ENCODE measurements at regions not wholly inside any gene's neighbourhood (a gene's known extent, or its start where the extent isn't known, plus 50 kb on each side); places are given as distances from the start of the nearest gene placed in this dataset.

DNA sequence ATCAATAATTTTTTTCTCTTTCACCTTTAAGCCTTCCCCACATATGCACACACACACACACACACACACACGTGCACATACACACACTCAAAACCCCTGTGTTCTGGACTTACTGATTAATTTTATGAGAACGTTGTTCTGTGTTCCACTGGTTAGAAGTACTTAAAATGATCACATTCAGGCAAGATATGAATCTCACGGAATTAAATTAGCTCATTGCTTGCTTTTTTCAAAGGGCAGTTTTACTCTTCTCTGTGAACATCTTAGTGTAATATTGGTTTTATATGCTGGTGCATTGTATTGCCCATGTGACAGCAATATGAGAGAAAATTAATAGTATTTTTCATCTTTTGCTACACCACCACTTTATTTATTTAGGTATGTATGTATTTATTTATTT is 377.3 kb upstream of the RBFOX1 start:
- Histone ChIP-seq H3K4me1 (no peaks in the 10 kb centered on the region), H3K36me3 (no peaks in the 10 kb centered on the region), H3K9me3 (no peaks in the 10 kb centered on the region), H3K4me3 (no peak overlapping the region), H3K27me3 (no peaks in the 10 kb centered on the region), H3K27ac (no peak overlapping the region)
- intact Hi-C loops (cut with DNase I; ENCODE audit: low total_unique reads), result no loop called here
- ATAC-seq, result no peak
- in situ Hi-C loops (cut with MboI; ENCODE audit: low sequenced_read_pairs in 4 of 4), result no loop called here
- no peak for TF ChIP-seq POLR2A (IDR thresholded peaks at IDR 0.05)
- TF ChIP-seq, protein P1, sequence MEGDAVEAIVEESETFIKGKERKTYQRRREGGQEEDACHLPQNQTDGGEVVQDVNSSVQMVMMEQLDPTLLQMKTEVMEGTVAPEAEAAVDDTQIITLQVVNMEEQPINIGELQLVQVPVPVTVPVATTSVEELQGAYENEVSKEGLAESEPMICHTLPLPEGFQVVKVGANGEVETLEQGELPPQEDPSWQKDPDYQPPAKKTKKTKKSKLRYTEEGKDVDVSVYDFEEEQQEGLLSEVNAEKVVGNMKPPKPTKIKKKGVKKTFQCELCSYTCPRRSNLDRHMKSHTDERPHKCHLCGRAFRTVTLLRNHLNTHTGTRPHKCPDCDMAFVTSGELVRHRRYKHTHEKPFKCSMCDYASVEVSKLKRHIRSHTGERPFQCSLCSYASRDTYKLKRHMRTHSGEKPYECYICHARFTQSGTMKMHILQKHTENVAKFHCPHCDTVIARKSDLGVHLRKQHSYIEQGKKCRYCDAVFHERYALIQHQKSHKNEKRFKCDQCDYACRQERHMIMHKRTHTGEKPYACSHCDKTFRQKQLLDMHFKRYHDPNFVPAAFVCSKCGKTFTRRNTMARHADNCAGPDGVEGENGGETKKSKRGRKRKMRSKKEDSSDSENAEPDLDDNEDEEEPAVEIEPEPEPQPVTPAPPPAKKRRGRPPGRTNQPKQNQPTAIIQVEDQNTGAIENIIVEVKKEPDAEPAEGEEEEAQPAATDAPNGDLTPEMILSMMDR (IDR thresholded peaks at IDR 0.05 in 4 of 5, conservative IDR thresholded peaks at IDR 0.05 in 1 of 5), result no peak
- DNase-seq, result no peak

DNA sequence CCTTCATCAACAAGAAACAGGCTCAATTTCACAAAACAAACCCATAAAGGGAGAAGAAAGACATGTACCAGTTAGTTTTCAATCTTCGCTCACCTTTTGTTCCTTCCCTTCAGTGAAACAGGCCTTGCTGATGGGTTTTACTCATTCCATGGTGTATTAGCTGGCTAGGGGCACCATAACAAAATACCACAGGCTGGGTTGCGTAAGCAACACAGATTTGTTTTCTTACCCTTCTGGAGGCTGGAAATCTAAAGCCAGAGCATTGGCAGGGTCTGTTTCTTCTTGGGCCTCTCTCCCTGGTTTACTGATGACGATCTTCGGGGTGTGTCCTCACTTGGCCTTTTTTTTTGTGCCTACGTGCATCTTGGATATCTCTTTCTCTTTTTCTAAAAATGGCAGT is 383.4 kb upstream of the RBFOX1 start:
- H3K36me3 ChIP-seq, result no peaks in the 10 kb centered on the region
- no peaks in the 10 kb centered on the region for H3K4me1 ChIP-seq
- no peak overlapping the region for H3K4me3 ChIP-seq
- in situ Hi-C loops (cut with MboI; ENCODE audit: low sequenced_read_pairs in 4 of 4) (no loop called here), intact Hi-C loops (cut with DNase I; ENCODE audit: low total_unique reads) (no loop called here)
- no peaks in the 10 kb centered on the region for H3K27me3 ChIP-seq
- DNase-seq, result no peak
- no peak overlapping the region for H3K27ac ChIP-seq
- no peaks in the 10 kb centered on the region for H3K9me3 ChIP-seq
- no peak for TF ChIP-seq POLR2A (IDR thresholded peaks at IDR 0.05)
- TF ChIP-seq, protein P1 (IDR thresholded peaks at IDR 0.05 in 4 of 5, conservative IDR thresholded peaks at IDR 0.05 in 1 of 5), result no peak
- ATAC-seq, result no peak

DNA sequence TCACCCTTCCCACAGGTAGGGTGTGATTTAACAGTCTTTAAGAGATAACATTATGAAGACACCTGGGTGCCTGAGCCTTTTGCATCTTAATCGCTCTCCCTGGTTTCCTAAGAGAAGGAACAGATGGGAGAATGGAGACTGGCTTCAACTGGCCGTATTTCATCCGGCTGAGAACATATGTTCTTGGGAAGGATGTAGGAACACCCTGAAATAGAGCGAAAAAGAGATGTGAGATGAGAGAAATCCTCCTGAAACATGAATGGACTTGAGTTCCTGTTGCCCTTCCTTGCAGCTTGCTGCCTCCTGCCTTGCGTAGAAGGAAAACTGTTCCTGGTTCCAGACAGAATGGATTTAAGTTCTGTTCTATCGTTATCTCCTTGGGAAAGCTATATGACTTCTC is 385.4 kb upstream of the RBFOX1 start:
- intact Hi-C loops (cut with DNase I; ENCODE audit: low total_unique reads) (no loop called here), in situ Hi-C loops (cut with MboI; ENCODE audit: low sequenced_read_pairs in 4 of 4) (no loop called here)
- TF ChIP-seq, protein P1 (IDR thresholded peaks at IDR 0.05 in 4 of 5, conservative IDR thresholded peaks at IDR 0.05 in 1 of 5), result no peak
- TF ChIP-seq POLR2A (IDR thresholded peaks at IDR 0.05), result no peak
- no peak overlapping the region for H3K27ac ChIP-seq
- DNase-seq (no peak), ATAC-seq (no peak)
- no peaks in the 10 kb centered on the region for H3K9me3 ChIP-seq
- no peak overlapping the region for H3K4me3 ChIP-seq
- H3K36me3 ChIP-seq, result no peaks in the 10 kb centered on the region
- H3K27me3 ChIP-seq, result no peaks in the 10 kb centered on the region
- H3K4me1 ChIP-seq, result no peaks in the 10 kb centered on the region

DNA sequence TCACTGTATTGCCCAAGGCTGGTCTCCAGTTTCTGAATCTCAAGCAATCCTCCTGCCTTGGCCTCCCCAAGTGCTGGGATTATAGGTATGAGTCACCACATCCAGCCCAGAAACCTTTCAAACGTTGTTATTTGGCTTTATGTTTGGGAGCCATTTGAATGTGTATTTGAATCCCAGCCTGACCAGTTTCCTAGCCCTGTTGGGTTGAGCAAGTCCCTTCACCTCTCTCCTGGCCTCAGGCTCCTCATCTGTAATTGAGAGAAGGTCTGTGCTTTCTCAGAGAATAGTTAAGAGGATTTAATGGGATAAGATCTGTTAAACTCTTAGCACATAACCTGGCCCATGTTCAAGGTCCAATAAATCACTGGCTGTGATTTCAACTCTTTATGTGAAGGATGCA is 385.8 kb upstream of the RBFOX1 start:
- intact Hi-C loops (cut with DNase I; ENCODE audit: low total_unique reads) (no loop called here), in situ Hi-C loops (cut with MboI; ENCODE audit: low sequenced_read_pairs in 4 of 4) (no loop called here)
- no peaks in the 10 kb centered on the region for H3K36me3 ChIP-seq
- H3K4me1 ChIP-seq, result no peaks in the 10 kb centered on the region
- H3K27ac ChIP-seq, result no peak overlapping the region
- no peaks in the 10 kb centered on the region for H3K9me3 ChIP-seq
- TF ChIP-seq, protein P1 (IDR thresholded peaks at IDR 0.05 in 4 of 5, conservative IDR thresholded peaks at IDR 0.05 in 1 of 5), result no peak
- DNase-seq (no peak), ATAC-seq (no peak)
- H3K27me3 ChIP-seq, result no peaks in the 10 kb centered on the region
- no peak overlapping the region for H3K4me3 ChIP-seq

DNA sequence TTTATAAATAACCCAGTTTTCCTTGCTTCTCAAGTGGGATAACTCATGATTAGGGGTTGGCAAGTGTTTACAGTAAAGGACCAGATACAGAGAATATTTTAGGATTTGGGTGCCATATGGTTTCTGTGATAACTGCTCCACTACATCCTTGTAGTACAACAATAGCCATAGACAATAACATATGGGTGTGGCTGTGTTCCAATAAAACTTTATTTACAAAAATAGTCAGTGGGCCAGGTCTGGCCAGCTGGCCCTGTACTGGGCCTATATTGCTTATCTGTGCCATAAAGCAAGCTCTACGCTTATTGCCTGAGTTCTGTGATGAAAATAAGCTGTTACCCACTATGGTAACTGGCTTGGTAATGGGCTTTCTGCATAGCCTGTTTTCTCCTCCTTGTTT is 386.5 kb upstream of the RBFOX1 start:
- intact Hi-C loops (cut with DNase I; ENCODE audit: low total_unique reads), result no loop called here
- H3K4me1 ChIP-seq, result no peaks in the 10 kb centered on the region
- in situ Hi-C loops (cut with MboI; ENCODE audit: low sequenced_read_pairs in 4 of 4), result no loop called here
- no peak overlapping the region for H3K27ac ChIP-seq
- DNase-seq, result no peak
- H3K27me3 ChIP-seq, result no peaks in the 10 kb centered on the region
- no peak for ATAC-seq
- TF ChIP-seq, protein P1 (IDR thresholded peaks at IDR 0.05 in 4 of 5, conservative IDR thresholded peaks at IDR 0.05 in 1 of 5), result no peak
- TF ChIP-seq POLR2A (IDR thresholded peaks at IDR 0.05), result no peak
- H3K9me3 ChIP-seq, result no peaks in the 10 kb centered on the region
- H3K4me3 ChIP-seq, result no peak overlapping the region
- H3K36me3 ChIP-seq, result no peaks in the 10 kb centered on the region
